ENCODE measurements at regions not wholly inside any gene's neighbourhood (a gene's known extent, or its start where the extent isn't known, plus 50 kb on each side); places are given as distances from the start of the nearest gene placed in this dataset.

GRCh38 chr22:22033803-22034468 lies 51.3 kb upstream of the TOP3B start:
- no peak for DNase-seq (ENCODE audit: low read depth)
- H3K4me3 ChIP-seq (ENCODE audit: low read depth, low read length): no peak overlapping the region
- no peak for TF ChIP-seq CTCF (conservative IDR thresholded peaks at IDR 0.05; ENCODE audit: low read depth, low read length)

GRCh38 chr22:22032906-22033802 lies 50.6 kb upstream of the TOP3B start:
- H3K4me3 ChIP-seq (ENCODE audit: low read depth, low read length): no peak overlapping the region
- TF ChIP-seq CTCF (conservative IDR thresholded peaks at IDR 0.05; ENCODE audit: low read depth, low read length): no peak
- DNase-seq (ENCODE audit: low read depth): no peak

GRCh38 chr22:22032099-22032905 lies 49.7 kb upstream of the TOP3B start:
- no peak for TF ChIP-seq CTCF (conservative IDR thresholded peaks at IDR 0.05; ENCODE audit: low read depth, low read length)
- no peak overlapping the region for H3K4me3 ChIP-seq (ENCODE audit: low read depth, low read length)
- DNase-seq (ENCODE audit: low read depth): no peak
